SK-N-SH treated with all-trans-retinoic acid at 6 μM for 48 hours (cell line): ENCODE measurements at regions not wholly inside any gene's neighbourhood (a gene's known extent, or its start where the extent isn't known, plus 50 kb on each side); places are given as distances from the start of the nearest gene placed in this dataset.

Source experiments
- ARNTL ChIP-seq: fragments of 450-650 bp; formaldehyde crosslinking; IDR thresholded peaks from 2 replicates; pipeline ENCODE4 v1.5.0; 2020; ENCODE audit warnings: low read depth, mild to moderate bottlenecking, moderate library complexity, borderline replicate concordance
- RARB ChIP-seq: fragments of 250-450 bp; sonication (Bioruptor Pico); IDR thresholded peaks from 2 replicates; pipeline ENCODE4 v1.8.0; 2021; ENCODE audit warnings: mild to moderate bottlenecking, moderate library complexity
- ZNF565 ChIP-seq: fragments of 450-650 bp; formaldehyde crosslinking; conservative IDR thresholded peaks from 2 replicates; pipeline ENCODE4 v1.5.0; 2020; ENCODE audit warnings: low read depth, mild to moderate bottlenecking, moderate library complexity
- TF ChIP-seq, protein P1 (sequence below): fragments of 250-450 bp; sonication (Bioruptor Pico); IDR thresholded peaks from 2 replicates; pipeline ENCODE4 v1.5.0; 2020; ENCODE audit warnings: mild to moderate bottlenecking, moderate library complexity
- TF ChIP-seq, protein P2 (sequence below): fragments of 250-450 bp; sonication (Bioruptor Pico); IDR thresholded peaks from 2 replicates; pipeline ENCODE4 v1.8.0; 2021; ENCODE audit warnings: low read depth, mild to moderate bottlenecking, moderate library complexity, borderline replicate concordance

- TF ChIP-seq, protein P1, sequence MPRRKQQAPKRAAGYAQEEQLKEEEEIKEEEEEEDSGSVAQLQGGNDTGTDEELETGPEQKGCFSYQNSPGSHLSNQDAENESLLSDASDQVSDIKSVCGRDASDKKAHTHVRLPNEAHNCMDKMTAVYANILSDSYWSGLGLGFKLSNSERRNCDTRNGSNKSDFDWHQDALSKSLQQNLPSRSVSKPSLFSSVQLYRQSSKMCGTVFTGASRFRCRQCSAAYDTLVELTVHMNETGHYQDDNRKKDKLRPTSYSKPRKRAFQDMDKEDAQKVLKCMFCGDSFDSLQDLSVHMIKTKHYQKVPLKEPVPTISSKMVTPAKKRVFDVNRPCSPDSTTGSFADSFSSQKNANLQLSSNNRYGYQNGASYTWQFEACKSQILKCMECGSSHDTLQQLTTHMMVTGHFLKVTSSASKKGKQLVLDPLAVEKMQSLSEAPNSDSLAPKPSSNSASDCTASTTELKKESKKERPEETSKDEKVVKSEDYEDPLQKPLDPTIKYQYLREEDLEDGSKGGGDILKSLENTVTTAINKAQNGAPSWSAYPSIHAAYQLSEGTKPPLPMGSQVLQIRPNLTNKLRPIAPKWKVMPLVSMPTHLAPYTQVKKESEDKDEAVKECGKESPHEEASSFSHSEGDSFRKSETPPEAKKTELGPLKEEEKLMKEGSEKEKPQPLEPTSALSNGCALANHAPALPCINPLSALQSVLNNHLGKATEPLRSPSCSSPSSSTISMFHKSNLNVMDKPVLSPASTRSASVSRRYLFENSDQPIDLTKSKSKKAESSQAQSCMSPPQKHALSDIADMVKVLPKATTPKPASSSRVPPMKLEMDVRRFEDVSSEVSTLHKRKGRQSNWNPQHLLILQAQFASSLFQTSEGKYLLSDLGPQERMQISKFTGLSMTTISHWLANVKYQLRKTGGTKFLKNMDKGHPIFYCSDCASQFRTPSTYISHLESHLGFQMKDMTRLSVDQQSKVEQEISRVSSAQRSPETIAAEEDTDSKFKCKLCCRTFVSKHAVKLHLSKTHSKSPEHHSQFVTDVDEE (CRISPR knock-in tag): no peak
- TF ChIP-seq, protein P2, sequence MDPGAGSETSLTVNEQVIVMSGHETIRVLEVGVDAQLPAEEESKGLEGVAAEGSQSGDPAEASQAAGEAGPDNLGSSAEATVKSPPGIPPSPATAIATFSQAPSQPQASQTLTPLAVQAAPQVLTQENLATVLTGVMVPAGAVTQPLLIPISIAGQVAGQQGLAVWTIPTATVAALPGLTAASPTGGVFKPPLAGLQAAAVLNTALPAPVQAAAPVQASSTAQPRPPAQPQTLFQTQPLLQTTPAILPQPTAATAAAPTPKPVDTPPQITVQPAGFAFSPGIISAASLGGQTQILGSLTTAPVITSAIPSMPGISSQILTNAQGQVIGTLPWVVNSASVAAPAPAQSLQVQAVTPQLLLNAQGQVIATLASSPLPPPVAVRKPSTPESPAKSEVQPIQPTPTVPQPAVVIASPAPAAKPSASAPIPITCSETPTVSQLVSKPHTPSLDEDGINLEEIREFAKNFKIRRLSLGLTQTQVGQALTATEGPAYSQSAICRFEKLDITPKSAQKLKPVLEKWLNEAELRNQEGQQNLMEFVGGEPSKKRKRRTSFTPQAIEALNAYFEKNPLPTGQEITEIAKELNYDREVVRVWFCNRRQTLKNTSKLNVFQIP (CRISPR knock-in tag): no peak
- no peak for TF ChIP-seq ARNTL
- no peak for TF ChIP-seq RARB (CRISPR knock-in tag)
- TF ChIP-seq ZNF565 (CRISPR knock-in tag): no peak
These were observed 263.9 kb downstream of the C16orf95 start for GRCh38 chr16:87053016-87053982.
